ENCODE measurements at regions not wholly inside any gene's neighbourhood (a gene's known extent, or its start where the extent isn't known, plus 50 kb on each side); places are given as distances from the start of the nearest gene placed in this dataset.

- no peaks in the 10 kb centered on the region for H3K36me3 ChIP-seq
- no peak overlapping the region for H3K4me3 ChIP-seq (ENCODE audit: low read depth in 1 of 2, low read length in 1 of 2)
- no peak for TF ChIP-seq CTCF (IDR thresholded peaks at IDR 0.05)
- no peaks in the 10 kb centered on the region for H3K4me1 ChIP-seq (ENCODE audit: control insufficient read depth in 1 of 2, insufficient read depth in 1 of 2, low read depth in 1 of 2, low read length in 1 of 2)
- H3K9me3 ChIP-seq: no peaks in the 10 kb centered on the region
- no peaks in the 10 kb centered on the region for H3K27me3 ChIP-seq
- H3K27ac ChIP-seq: no peak overlapping the region
Observed at GRCh38 chr12:61369241-61369910, 890.8 kb upstream of the USP15 start.

GRCh38 chr12:61384511-61384910 is 875.7 kb upstream of the USP15 start:
- Histone ChIP-seq H3K4me3 (ENCODE audit: low read depth in 1 of 2, low read length in 1 of 2) (no peak overlapping the region), H3K9me3 (peaks cover 3% of the 10 kb centered on the region), H3K27me3 (no peaks in the 10 kb centered on the region), H3K4me1 (ENCODE audit: control insufficient read depth in 1 of 2, insufficient read depth in 1 of 2, low read depth in 1 of 2, low read length in 1 of 2) (no peaks in the 10 kb centered on the region), H3K36me3 (no peaks in the 10 kb centered on the region), H3K27ac (no peak overlapping the region)
- no peak for TF ChIP-seq CTCF (IDR thresholded peaks at IDR 0.05)

- no peak for TF ChIP-seq CTCF (IDR thresholded peaks at IDR 0.05)
- H3K4me1 ChIP-seq (ENCODE audit: control insufficient read depth in 1 of 2, insufficient read depth in 1 of 2, low read depth in 1 of 2, low read length in 1 of 2): no peaks in the 10 kb centered on the region
- H3K27ac ChIP-seq: no peak overlapping the region
- H3K4me3 ChIP-seq (ENCODE audit: low read depth in 1 of 2, low read length in 1 of 2): no peak overlapping the region
- no peaks in the 10 kb centered on the region for H3K36me3 ChIP-seq
- peaks cover 3% of the 10 kb centered on the region for H3K9me3 ChIP-seq
- H3K27me3 ChIP-seq: no peaks in the 10 kb centered on the region
Observed at GRCh38 chr12:61385771-61386170, 874.4 kb upstream of the USP15 start.

- H3K4me3 ChIP-seq (ENCODE audit: low read depth in 1 of 2, low read length in 1 of 2): no peak overlapping the region
- no peaks in the 10 kb centered on the region for H3K36me3 ChIP-seq
- no peaks in the 10 kb centered on the region for H3K4me1 ChIP-seq (ENCODE audit: control insufficient read depth in 1 of 2, insufficient read depth in 1 of 2, low read depth in 1 of 2, low read length in 1 of 2)
- no peak for TF ChIP-seq CTCF (IDR thresholded peaks at IDR 0.05)
- H3K27me3 ChIP-seq: no peaks in the 10 kb centered on the region
- H3K9me3 ChIP-seq: no peaks in the 10 kb centered on the region
- no peak overlapping the region for H3K27ac ChIP-seq
Observed at GRCh38 chr12:61397668-61398067, 862.5 kb upstream of the USP15 start.

GRCh38 chr12:61412201-61412600 is 848.0 kb upstream of the USP15 start:
- no peak overlapping the region for H3K4me3 ChIP-seq (ENCODE audit: low read depth in 1 of 2, low read length in 1 of 2)
- no peaks in the 10 kb centered on the region for H3K27me3 ChIP-seq
- H3K36me3 ChIP-seq: no peaks in the 10 kb centered on the region
- no peak overlapping the region for H3K27ac ChIP-seq
- H3K9me3 ChIP-seq: no peaks in the 10 kb centered on the region
- no peak for TF ChIP-seq CTCF (IDR thresholded peaks at IDR 0.05)
- H3K4me1 ChIP-seq (ENCODE audit: control insufficient read depth in 1 of 2, insufficient read depth in 1 of 2, low read depth in 1 of 2, low read length in 1 of 2): no peaks in the 10 kb centered on the region

Data from neutrophil (primary cell).